Bronchial epithelial cell (primary cell): ENCODE measurements at regions not wholly inside any gene's neighbourhood (a gene's known extent, or its start where the extent isn't known, plus 50 kb on each side); places are given as distances from the start of the nearest gene placed in this dataset.

Experiments used
- DNase-seq: peaks from one replicate; pipeline ENCODE4 v3.0.0-alpha.2; 2010; ENCODE audit warnings: low read depth
- FAIRE-seq: peaks from 2 replicates; lab custom pipeline; 2011; peaks lifted over from hg19 to GRCh38; lab: Jason Lieb, UNC
- H3K27me3 ChIP-seq: 2 replicates; pipeline ENCODE4 v1.5.1; 2011; ENCODE audit warnings: low read length; ENCODE audit not compliant: control insufficient read depth, insufficient read depth
- H3K36me3 ChIP-seq: 2 replicates; pipeline ENCODE4 v1.5.1; 2011; ENCODE audit warnings: low read length; ENCODE audit not compliant: control insufficient read depth, insufficient read depth
- H3K4me3 ChIP-seq: 2 replicates; pipeline ENCODE4 v1.5.1; 2011; ENCODE audit warnings: mild to moderate bottlenecking, low read depth, low read length, control low read depth
- CTCF ChIP-seq: IDR thresholded peaks from 2 replicates; pipeline ENCODE4 v1.5.1; 2011; ENCODE audit warnings: mild to moderate bottlenecking, moderate library complexity, low read length, control low read depth, inconsistent platforms; ENCODE audit not compliant: insufficient read depth, severe bottlenecking

- no peak overlapping the region for H3K4me3 ChIP-seq
- no peak for TF ChIP-seq CTCF
- DNase-seq (no peak), FAIRE-seq (no peak)
- H3K36me3 ChIP-seq: no peaks in the 10 kb centered on the region
- H3K27me3 ChIP-seq: no peaks in the 10 kb centered on the region
These were observed 411.2 kb downstream of the SOX11 start for GRCh38 chr2:6103372-6103771.

GRCh38 chr2:6103949-6104348 is 411.8 kb downstream of the SOX11 start:
- FAIRE-seq (no peak), DNase-seq (no peak)
- H3K36me3 ChIP-seq: no peaks in the 10 kb centered on the region
- no peak overlapping the region for H3K4me3 ChIP-seq
- no peak for TF ChIP-seq CTCF
- H3K27me3 ChIP-seq: no peaks in the 10 kb centered on the region

DNA sequence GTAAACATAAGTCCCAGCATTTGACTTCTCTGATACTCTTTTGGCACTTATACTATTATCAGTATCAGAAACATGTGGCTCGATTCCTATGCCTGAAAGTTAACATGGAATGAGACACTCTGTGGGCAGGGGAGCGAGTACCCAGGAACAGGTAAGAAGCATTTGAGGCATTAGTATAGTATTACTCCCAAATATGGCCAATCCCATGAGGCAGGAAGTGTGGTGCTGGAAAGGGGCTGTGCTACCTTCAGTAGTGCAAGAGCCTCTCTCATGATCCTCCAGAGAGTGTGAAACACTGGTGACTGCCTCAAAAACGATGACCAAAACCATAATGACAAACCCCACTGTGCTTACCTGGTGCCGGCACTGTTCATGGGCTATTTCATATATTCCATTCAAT is 415.1 kb downstream of the SOX11 start:
- no peak for TF ChIP-seq CTCF
- Histone ChIP-seq H3K36me3 (no peaks in the 10 kb centered on the region), H3K27me3 (no peaks in the 10 kb centered on the region), H3K4me3 (no peak overlapping the region)
- FAIRE-seq (no peak), DNase-seq (no peak)

GRCh38 chr2:6109831-6110230 is 417.6 kb downstream of the SOX11 start:
- TF ChIP-seq CTCF: no peak
- DNase-seq (no peak), FAIRE-seq (no peak)
- no peaks in the 10 kb centered on the region for H3K27me3 ChIP-seq
- no peaks in the 10 kb centered on the region for H3K36me3 ChIP-seq
- no peak overlapping the region for H3K4me3 ChIP-seq

DNA sequence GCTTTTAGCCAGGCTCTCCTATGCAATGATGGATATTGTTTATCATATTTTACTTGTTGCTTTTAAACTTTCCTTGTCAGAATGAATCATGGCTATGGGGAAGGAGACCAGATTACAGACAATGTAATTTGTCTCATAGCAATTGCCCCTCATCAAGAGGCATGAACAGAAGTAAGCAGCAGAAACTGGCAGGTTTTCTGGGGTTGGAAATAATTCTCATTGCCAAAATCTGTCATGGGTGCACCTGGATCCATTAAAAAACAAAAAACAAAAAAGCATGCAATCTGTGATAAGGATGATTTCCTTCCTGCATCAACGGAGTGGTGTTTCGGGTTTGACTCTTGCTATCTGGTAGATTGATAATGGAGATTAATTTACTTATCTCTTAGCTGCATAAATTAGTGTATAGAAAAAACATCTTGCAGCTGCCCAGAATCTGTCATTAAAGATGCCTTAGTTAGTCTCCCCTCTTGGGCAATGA is 419.6 kb downstream of the SOX11 start:
- DNase-seq: no peak
- TF ChIP-seq CTCF: no peak
- Histone ChIP-seq H3K4me3 (no peak overlapping the region), H3K36me3 (no peaks in the 10 kb centered on the region), H3K27me3 (no peaks in the 10 kb centered on the region)
- no peak for FAIRE-seq

GRCh38 chr2:6113786-6114185 is 421.6 kb downstream of the SOX11 start:
- no peak overlapping the region for H3K4me3 ChIP-seq
- DNase-seq (no peak), FAIRE-seq (no peak)
- H3K27me3 ChIP-seq: no peaks in the 10 kb centered on the region
- no peaks in the 10 kb centered on the region for H3K36me3 ChIP-seq
- TF ChIP-seq CTCF: no peak
